ENCODE measurements at regions not wholly inside any gene's neighbourhood (a gene's known extent, or its start where the extent isn't known, plus 50 kb on each side); places are given as distances from the start of the nearest gene placed in this dataset.

GRCh38 chr13:91273675-91274074 lies 73.8 kb upstream of the MIR17HG start:
- TF ChIP-seq ETS1 (IDR thresholded peaks at IDR 0.05) (no peak), REST (IDR thresholded peaks at IDR 0.05; ENCODE audit: unreplicated experiment) (no peak), EZH2 (IDR thresholded peaks at IDR 0.05; ENCODE audit: low read depth, unreplicated experiment) (no peak), POLR2AphosphoS5 (IDR thresholded peaks at IDR 0.05; ENCODE audit: low read depth) (no peak), STAT1 (IDR thresholded peaks at IDR 0.05; ENCODE audit: unreplicated experiment) (no peak), ZNF114 (CRISPR knock-in tag; IDR thresholded peaks at IDR 0.05) (no peak), EZH2phosphoT487 (IDR thresholded peaks at IDR 0.05; ENCODE audit: unreplicated experiment) (no peak), JUNB (IDR thresholded peaks at IDR 0.05; ENCODE audit: unreplicated experiment) (no peak)
- TF ChIP-seq, protein P1, sequence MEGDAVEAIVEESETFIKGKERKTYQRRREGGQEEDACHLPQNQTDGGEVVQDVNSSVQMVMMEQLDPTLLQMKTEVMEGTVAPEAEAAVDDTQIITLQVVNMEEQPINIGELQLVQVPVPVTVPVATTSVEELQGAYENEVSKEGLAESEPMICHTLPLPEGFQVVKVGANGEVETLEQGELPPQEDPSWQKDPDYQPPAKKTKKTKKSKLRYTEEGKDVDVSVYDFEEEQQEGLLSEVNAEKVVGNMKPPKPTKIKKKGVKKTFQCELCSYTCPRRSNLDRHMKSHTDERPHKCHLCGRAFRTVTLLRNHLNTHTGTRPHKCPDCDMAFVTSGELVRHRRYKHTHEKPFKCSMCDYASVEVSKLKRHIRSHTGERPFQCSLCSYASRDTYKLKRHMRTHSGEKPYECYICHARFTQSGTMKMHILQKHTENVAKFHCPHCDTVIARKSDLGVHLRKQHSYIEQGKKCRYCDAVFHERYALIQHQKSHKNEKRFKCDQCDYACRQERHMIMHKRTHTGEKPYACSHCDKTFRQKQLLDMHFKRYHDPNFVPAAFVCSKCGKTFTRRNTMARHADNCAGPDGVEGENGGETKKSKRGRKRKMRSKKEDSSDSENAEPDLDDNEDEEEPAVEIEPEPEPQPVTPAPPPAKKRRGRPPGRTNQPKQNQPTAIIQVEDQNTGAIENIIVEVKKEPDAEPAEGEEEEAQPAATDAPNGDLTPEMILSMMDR (conservative IDR thresholded peaks at IDR 0.05; ENCODE audit: low read depth in 2 of 2), result no peak
- TF ChIP-seq, protein P2, sequence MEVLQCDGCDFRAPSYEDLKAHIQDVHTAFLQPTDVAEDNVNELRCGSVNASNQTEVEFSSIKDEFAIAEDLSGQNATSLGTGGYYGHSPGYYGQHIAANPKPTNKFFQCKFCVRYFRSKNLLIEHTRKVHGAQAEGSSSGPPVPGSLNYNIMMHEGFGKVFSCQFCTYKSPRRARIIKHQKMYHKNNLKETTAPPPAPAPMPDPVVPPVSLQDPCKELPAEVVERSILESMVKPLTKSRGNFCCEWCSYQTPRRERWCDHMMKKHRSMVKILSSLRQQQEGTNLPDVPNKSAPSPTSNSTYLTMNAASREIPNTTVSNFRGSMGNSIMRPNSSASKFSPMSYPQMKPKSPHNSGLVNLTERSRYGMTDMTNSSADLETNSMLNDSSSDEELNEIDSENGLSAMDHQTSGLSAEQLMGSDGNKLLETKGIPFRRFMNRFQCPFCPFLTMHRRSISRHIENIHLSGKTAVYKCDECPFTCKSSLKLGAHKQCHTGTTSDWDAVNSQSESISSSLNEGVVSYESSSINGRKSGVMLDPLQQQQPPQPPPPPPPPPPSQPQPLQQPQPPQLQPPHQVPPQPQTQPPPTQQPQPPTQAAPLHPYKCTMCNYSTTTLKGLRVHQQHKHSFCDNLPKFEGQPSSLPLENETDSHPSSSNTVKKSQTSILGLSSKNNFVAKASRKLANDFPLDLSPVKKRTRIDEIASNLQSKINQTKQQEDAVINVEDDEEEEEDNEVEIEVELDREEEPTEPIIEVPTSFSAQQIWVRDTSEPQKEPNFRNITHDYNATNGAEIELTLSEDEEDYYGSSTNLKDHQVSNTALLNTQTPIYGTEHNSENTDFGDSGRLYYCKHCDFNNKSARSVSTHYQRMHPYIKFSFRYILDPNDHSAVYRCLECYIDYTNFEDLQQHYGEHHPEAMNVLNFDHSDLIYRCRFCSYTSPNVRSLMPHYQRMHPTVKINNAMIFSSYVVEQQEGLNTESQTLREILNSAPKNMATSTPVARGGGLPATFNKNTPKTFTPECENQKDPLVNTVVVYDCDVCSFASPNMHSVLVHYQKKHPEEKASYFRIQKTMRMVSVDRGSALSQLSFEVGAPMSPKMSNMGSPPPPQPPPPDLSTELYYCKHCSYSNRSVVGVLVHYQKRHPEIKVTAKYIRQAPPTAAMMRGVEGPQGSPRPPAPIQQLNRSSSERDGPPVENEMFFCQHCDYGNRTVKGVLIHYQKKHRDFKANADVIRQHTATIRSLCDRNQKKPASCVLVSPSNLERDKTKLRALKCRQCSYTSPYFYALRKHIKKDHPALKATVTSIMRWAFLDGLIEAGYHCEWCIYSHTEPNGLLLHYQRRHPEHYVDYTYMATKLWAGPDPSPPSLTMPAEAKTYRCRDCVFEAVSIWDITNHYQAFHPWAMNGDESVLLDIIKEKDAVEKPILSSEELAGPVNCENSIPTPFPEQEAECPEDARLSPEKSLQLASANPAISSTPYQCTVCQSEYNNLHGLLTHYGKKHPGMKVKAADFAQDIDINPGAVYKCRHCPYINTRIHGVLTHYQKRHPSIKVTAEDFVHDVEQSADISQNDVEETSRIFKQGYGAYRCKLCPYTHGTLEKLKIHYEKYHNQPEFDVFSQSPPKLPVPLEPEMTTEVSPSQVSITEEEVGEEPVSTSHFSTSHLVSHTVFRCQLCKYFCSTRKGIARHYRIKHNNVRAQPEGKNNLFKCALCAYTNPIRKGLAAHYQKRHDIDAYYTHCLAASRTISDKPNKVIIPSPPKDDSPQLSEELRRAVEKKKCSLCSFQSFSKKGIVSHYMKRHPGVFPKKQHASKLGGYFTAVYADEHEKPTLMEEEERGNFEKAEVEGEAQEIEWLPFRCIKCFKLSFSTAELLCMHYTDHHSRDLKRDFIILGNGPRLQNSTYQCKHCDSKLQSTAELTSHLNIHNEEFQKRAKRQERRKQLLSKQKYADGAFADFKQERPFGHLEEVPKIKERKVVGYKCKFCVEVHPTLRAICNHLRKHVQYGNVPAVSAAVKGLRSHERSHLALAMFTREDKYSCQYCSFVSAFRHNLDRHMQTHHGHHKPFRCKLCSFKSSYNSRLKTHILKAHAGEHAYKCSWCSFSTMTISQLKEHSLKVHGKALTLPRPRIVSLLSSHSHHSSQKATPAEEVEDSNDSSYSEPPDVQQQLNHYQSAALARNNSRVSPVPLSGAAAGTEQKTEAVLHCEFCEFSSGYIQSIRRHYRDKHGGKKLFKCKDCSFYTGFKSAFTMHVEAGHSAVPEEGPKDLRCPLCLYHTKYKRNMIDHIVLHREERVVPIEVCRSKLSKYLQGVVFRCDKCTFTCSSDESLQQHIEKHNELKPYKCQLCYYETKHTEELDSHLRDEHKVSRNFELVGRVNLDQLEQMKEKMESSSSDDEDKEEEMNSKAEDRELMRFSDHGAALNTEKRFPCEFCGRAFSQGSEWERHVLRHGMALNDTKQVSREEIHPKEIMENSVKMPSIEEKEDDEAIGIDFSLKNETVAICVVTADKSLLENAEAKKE (CRISPR knock-in tag; IDR thresholded peaks at IDR 0.05), result no peak

Data from GM23338 (cell line).